ENCODE measurements at regions not wholly inside any gene's neighbourhood (a gene's known extent, or its start where the extent isn't known, plus 50 kb on each side); places are given as distances from the start of the nearest gene placed in this dataset.

- no peak for TF ChIP-seq ZBTB33 (CRISPR knock-in tag; IDR thresholded peaks at IDR 0.05)
- TF ChIP-seq, protein P1, sequence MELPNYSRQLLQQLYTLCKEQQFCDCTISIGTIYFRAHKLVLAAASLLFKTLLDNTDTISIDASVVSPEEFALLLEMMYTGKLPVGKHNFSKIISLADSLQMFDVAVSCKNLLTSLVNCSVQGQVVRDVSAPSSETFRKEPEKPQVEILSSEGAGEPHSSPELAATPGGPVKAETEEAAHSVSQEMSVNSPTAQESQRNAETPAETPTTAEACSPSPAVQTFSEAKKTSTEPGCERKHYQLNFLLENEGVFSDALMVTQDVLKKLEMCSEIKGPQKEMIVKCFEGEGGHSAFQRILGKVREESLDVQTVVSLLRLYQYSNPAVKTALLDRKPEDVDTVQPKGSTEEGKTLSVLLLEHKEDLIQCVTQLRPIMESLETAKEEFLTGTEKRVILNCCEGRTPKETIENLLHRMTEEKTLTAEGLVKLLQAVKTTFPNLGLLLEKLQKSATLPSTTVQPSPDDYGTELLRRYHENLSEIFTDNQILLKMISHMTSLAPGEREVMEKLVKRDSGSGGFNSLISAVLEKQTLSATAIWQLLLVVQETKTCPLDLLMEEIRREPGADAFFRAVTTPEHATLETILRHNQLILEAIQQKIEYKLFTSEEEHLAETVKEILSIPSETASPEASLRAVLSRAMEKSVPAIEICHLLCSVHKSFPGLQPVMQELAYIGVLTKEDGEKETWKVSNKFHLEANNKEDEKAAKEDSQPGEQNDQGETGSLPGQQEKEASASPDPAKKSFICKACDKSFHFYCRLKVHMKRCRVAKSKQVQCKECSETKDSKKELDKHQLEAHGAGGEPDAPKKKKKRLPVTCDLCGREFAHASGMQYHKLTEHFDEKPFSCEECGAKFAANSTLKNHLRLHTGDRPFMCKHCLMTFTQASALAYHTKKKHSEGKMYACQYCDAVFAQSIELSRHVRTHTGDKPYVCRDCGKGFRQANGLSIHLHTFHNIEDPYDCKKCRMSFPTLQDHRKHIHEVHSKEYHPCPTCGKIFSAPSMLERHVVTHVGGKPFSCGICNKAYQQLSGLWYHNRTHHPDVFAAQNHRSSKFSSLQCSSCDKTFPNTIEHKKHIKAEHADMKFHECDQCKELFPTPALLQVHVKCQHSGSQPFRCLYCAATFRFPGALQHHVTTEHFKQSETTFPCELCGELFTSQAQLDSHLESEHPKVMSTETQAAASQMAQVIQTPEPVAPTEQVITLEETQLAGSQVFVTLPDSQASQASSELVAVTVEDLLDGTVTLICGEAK (IDR thresholded peaks at IDR 0.05): no peak
- TF ChIP-seq, protein P1 (CRISPR knock-in tag; IDR thresholded peaks at IDR 0.05): no peak
- TF ChIP-seq FOXO1 (CRISPR knock-in tag; IDR thresholded peaks at IDR 0.05): no peak
- no peak for TF ChIP-seq GABPA (IDR thresholded peaks at IDR 0.05; ENCODE audit: low read depth, low read length)
- no peak for TF ChIP-seq GABPA (CRISPR knock-in tag; IDR thresholded peaks at IDR 0.05; ENCODE audit: low read depth)
Measured at GRCh38 chr6:77332915-77333623, 130.2 kb downstream of the HTR1B start (continued).

Data from HepG2 (cell line).